SIG-M5 treated with dmso at 0.1 percent for 504 hours (cell line): ENCODE measurements at regions not wholly inside any gene's neighbourhood (a gene's known extent, or its start where the extent isn't known, plus 50 kb on each side); places are given as distances from the start of the nearest gene placed in this dataset.
"Not testable (repeated sequence)": the region's sequence is repeated elsewhere in the genome, so short reads cannot be mapped to it uniquely, and the experiment has no call there.

Experiments used
- DNase-seq: peaks from one replicate; lab custom pipeline; 2025; ENCODE audit not compliant: unreplicated experiment; lab: John Stamatoyannopoulos, UW

DNA sequence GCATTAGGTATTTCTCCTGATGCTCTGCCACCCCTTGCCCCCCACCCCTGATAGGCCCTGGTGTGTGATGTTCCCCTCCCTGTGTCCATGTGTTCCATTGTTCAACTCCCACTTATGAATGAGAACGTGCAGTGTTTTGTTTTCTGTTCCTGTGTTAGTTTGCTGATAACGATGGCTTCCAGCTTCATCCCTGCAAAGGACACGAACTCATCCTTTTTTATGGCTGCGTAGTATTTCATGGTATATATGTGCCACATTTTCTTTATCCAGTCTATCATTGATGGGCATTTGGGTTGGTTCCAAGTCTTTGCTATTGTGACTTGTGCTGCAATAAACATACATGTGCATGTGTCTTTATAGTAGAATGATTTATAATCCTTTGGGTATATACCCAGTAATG, 109.7 kb upstream of the PITX1 start:
- not testable (repeated sequence) for DNase-seq

DNA sequence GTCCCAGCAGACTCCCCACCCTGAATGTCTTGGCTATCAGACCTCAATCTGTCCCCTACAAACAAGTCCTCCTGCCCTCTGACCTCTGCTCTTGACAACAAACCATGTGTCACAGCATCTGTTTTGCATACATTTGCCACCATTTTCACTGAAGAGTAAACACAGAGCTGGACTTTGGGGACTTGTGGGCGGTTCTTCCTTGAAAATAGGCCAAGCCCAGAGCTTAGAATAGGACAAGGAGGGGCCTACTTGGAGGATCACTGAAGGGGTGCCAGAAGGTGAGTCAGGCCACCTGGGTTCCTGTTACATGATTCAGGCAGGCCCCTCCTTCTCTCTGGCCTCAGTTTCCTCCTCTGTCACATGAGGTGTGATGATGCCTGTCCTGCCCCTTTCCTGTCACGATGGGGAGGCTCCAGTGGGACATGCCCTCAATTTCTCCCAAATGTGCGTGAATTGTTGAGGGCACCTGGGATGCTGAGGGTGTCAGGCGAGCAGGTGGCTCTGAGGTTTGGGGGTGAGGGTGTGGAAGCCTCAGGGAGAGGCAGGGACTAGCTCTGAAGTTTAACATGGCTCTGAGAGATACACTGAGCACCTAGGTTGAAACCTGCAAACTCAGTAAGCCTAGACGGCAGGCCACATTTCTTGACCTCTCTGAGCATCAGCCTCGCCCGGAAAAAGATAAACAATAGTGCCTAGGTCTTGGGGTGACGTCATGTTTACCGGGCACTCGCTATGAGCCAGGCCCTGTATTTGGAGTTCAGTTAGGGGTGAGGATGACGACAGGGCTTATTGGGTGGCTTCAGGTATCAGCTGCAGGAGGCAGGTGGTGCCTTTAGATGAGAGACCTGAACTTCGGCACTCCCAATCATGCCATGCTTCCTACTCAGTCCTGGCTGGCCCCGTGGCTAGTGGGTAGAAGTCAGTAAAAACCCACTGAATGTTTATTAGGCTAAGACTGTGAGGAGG, 107.6 kb upstream of the PITX1 start:
- no peak for DNase-seq

DNA sequence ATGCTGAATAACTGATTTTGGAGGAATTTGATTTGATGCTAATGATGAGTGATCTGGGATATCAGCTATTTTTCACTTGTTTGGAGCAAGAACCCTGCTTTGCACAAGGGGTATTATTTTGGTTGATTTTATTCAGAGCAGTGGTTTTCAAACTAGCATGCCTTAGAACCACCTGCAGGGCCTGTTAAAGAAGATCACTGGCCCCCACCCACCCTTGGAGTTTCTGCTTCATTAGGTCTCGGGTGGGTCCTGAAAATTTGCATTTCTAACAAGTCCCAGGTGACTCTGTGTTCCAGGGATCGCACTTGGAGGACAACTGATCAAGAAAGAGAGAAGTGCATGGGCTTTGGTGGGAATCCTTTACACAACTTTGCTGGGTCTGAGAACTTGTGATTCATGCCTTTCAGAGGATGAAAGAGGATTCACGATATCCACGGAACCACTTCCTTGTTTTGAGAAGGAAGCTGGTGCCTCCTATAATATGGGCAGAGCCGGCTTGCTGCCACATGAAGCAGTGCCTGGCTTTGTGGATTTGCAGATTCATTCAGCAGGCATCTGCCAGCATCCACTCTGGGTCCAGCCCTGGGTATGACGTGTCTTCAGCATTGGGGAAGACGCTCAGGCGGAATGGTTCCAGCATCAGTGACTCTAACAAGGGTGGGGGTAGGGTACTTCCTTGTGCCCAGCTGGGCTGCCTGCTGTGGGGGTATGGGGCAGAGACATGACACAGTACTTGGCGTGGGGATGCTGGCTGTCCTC, 106.6 kb upstream of the PITX1 start:
- peak; percentile 72 for DNase-seq

DNA sequence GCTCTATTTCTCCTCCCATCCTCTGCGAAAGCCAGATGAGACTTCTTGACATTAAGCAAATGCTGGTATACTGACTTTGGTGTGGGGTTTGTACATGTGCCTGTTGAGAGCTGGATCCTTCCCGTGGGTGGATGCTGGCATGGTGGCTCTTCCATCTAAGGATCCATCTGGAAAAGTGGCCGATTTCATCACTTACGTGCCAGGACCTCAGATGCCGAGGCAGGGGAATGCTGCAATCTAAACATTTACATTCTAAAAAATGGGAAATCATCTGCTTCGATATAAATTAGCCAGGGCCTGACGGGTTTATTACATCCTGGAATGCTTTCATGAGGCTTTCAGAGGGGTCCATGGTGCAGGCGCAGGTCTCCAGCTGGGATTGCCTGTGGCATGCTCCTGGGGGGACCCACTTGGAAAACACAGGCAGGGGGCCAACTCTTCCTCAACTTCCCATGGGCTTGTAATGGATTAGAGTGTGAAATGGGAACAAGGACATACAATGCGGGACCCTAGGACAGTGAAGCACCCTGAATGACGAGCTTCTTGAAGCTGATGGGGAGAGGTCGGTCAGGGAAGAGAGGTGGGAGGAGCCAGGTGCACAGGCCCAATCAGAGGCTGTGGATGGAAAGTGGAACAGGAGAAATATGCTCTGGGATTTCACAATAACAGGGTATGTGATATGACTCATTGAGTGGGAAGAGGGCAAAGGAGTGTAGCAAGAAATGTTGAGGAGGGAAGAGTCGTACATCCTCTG, 105.5 kb upstream of the PITX1 start:
- peak; percentile 94 for DNase-seq

DNA sequence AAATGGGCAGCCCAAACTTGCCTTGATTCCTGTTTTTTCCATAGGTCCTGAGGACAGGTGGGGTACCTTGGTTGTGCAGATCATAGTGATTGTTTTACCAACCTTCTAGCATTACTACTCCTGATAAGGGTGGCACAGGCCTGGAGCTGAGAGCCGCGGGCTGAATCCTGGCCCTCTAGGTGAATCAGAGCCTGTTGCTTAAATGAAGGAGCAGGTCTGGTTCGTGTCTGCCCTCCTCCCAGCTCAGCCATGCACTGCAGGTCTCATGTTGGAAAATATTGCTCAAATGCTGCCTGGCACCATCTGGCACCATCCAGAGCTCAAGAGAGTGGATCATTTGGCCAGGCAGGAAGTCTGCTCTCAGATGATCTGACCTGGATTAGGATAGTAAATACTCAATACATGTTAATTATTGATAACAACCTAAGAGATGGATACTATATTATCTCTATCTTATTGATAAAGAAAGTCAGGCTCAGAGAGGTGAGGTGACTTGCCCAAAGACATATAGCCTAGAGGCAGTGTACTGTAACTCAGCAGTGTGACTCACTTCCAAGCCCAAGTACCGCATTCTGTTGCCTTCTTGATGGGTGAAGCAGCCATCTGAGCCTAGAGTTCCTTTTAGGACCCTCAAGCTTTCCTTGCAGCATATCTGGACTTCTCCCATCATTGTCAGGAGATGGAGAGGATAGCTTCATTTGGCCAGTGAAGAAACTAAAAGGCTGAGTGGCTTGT, 104.3 kb upstream of the PITX1 start:
- DNase-seq: no peak

DNA sequence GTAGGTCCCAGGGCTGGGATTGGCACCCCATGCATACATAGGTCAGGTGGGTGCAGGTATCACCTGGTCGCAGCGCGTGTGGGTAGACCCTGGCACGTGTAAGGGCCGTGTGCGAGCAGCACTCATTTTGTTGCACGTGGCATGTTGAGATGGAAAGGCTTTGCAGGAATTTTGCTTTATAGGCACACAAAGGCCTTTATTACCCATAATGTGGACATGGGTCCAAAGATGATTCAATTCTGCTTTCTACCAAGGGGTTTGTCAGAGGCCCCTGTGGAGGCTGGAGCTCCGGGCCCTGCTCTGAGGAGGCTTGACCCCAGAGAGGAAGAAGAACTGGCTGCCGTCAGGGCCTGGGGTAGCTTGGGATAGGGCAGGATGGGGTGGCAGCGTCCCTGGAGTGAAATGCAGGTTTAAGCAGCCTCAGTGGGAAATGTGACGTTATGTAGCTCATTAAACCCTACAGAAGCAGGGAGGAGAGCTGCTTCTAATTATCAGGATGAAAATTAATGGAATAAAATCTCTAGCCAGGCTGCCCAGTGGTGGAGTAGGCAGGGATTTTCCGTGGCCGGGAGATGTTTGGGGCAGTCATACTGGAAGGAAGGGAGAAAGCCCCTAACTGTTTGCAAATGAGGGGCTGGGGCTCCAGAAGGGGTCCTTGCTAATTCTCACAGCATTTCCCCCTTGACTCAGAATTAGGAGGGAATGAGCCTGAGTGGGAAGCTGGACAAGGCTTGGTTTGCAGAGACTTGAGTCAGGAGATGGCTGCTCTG, 103.3 kb upstream of the PITX1 start:
- no peak for DNase-seq

DNA sequence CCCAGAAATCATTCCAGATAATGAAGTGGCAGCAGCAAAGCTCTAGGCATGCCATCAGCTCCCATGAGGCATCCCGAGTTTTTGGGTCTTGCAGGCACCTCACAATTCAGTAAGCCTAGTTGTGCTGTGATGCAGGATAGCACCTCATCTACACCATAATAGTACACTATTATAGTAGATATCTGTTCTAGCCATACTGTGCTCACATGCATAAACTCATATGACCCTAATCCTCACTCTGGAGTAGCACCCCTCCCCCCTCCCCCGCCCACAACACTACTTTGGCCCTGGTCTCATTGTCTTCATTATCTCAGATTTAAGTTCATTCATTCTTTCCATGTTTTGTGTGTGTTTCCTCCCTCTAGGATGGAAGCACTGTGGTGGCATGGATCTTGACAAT, 102.5 kb upstream of the PITX1 start:
- no peak for DNase-seq

DNA sequence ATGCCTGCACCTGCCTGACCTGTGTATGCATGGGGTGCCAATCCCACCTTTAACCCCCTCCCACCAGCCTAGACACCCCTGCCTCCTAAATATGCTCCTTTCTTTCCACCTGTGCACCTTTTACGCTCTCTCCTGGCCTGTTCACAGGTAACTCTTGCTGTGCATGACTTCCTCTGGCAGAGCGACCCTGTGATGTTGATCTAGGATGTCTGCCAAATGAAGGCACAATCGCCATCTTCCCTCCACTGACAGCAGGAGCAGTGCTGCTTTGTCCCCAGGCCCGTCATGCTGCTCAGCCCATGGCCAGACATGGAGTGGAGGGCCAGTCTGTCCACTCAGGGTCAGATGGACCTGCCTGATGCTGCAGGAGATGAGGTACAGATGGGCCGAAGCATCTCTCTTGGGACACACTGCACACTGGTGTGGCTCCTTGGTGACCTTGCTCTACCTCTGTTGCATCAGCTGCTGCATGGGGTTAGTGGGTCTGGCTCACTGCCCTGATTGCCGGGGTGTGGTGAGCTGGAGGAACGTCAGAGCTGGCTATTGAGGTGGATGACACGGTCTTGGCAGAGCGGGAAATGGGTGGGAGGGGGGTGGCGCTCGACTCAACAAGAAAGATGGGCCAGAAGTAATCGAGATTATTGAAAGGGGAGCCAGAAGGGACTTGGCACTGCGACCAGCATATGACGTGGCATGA, 101.7 kb upstream of the PITX1 start:
- no peak for DNase-seq

DNA sequence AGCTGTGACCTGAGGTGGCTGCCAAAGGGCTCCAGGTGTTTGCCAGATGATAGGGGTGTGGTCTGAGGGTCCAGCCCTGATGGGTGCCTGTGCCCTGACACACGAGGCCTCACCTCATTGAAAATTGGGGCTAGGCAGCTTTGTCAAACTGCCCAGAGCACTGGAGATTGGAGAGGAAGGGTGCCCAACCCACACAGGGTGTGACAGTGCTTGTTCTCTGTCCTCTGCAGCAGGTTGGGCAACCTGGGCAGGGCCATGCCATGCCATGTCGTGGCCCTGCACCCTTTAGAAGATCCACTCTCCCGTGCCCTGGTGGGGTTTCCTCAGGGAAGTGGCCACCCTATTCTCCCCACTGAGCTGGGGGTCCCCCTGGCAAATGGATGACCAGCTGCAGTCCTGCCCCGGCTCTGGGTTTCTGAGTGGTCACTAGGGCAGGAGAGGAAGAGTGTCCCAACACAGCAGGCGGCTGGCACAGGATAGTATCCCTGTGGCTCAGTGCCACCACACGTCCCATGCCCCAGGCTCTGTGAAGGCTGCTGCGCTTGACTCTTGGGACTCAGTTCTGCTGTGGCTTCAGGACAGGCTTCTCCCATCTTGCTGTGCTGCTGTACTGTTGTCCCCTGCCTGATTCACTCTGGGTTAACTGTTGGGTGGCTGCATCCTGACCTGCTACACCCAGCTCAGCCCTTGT, 100.8 kb upstream of the PITX1 start:
- no peak for DNase-seq

DNA sequence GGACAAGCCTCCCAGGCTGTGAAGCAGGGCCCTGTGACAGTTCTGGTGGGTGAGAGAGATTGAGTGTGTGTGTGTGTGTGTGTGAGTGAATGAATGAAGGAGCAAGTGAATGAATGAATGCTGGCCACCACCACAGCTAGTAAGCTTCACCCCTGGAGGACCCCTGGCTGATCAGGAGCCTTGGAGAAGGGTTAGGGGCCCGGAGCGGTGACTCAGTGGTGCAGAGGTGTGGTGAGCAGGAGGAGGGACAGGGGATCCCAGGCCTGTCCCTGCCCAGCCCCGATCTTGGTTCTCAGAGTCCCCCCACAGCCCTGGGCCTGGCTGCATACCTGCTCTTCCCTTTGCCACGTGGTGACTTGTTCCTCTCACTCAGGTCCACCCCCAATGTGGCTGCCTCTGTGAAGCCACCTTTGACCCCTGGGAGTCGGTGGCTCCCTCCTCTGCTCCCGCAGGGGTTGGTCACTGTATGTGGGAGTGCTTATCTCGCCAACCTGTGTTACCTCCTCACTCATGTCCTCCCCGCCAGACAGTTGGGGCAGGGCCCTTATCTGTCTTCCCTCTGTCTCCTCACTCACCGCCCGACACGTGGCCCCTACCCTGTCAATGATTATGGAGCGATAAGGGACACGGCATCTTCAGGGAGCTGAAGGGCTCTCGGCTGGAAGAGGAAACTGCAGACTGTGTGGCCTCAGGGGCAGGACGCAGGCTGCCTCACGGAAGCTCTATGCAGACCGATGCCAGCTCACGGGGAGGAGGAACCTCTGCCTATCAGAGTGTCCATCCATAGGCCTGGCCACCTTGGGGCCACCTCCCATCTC, 99.9 kb upstream of the PITX1 start:
- DNase-seq: no peak

DNA sequence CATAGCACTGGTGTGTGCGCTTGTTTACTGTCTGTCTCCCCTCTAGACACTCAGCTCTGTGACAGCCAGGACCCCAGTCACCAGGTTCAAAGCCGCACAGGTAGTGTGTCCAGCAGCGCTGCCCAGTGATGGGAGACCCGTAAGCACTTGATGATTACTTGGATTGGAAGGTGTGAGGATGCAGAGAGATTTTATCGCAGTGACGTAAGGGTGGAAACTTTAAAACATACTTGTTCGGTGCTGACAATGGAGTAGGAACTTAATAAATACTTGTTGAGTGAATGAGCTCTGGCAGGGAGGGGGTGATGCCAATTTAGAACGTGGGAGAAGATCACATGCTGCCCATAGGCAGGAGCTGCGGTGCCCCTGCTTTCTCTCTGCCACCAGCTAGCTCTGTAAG, 99.2 kb upstream of the PITX1 start:
- no peak for DNase-seq

DNA sequence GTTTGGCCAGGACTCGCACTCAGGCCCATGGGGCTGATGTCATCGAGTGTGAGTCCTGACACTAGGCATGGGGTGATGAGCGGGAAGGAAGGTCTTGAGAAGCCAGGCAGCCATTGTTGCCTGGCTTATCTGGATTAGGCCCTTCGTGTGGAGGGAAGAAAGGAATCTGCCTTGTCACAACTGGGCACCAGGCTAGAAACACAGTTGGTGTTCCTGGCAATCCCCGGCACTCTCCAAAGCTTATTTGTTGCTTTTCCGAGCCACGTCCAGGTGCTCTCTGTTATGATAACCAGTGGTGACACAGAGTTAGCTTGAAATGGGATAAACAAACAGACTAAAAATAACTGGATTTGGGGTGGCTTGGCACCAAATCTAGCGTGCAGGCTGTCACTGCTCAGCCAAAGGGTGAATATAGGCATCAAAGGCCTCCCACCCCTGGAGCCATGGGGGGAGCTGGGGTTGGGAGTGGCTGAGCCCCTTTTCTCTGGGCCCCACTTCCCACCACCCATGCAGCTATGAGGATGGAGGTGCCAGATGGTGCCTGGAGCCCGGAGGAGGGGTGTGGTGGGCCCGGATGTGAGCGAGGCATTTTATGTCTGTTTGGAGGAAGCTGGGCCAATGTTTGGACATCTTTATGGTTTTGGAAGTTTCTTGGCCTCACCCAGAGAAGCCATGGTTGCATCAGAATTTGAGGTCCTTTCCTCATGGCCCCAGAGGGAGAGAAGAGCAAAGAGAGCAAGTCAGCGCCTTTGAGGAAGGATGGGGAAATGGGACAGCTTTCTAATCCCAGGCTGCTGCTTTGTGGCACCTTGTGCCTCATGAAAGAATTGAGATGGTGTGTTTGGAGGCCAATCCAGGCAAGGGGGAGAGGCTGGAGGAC, 98.0 kb upstream of the PITX1 start:
- peak; percentile 42 for DNase-seq

DNA sequence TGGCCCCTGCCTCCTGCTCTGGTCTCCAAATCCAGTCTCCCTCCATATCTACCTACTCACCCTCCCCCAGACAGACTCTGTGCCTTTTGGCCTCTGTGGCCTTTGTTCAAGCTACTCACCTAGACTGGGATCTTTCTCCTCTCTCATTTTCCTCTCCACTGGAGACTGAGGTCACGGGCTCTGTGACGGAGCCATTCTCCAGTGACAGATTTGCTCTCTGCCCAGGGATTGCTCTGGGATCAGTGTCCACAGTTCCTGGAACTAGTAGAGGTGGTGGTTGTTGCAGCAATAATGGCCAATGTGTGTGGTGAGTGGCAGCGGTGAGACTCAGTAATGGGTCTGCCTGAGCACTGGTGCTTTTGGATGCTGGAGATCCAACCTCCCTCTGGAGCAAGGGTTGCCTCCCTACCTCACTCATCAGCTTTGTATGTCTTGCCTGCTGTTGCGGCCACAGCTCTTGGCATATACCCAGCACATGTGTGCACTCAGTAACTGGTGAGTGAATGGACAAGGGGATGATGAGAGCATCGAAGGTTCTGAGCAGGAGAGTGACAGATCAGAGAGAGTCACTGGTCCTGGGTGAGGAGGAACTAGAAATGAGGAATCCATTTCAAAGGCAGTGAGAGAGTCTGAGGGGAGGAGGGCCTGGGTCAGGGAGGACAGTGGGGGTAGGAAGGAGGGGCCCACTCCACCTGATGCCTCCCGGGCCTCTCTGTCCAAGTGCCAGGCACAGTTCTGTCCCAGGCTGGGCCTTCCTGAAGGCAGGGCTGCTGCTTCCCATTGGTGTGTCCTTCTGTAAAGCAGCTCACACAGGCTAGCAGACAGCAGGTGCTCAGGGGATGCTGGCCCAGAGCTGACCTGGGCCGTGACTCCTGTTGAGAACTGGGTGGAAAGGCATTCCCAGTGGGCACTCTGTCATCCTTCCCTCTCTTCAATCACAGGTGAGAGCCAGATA, 96.5 kb upstream of the PITX1 start:
- no peak for DNase-seq

DNA sequence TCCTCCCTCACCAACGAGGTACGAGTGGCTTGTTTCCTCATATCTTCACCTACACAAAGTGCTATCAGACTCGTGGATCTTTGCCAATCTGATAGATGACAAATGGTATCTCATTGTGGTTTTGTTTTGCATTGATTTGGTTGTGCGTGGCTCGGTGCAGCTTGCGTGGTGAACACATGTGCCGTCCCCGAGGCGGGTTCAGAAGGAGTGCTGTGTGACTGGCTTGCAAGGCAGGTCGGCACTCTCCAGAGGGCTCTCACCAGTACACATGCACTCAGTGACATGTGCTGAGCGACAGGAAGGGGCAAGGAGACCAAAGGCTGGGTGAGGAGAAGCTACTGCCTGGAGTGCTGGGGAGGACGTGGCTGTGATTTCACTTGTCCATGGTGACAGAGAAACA, 95.3 kb upstream of the PITX1 start:
- DNase-seq: no peak

DNA sequence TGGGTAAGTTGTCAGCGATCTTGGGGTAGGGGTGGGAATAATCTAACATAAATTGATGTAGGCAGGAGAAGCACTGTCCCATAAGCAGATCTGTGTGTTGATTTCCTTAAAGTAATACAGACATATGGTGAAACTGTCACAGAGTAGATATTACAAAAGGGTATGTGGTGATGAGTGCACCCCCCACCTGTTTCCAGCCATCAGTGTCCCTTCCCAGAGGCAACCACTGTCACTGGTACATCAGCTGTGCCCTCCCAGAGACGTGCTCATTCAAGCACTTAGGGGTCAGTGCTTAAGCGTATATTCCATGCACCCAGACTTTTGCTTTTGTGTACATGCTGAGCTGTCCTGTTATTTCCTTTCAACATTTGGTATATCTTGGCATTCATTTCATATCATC, 94.3 kb upstream of the PITX1 start:
- no peak for DNase-seq
